ENCODE measurements at regions not wholly inside any gene's neighbourhood (a gene's known extent, or its start where the extent isn't known, plus 50 kb on each side); places are given as distances from the start of the nearest gene placed in this dataset.

DNA sequence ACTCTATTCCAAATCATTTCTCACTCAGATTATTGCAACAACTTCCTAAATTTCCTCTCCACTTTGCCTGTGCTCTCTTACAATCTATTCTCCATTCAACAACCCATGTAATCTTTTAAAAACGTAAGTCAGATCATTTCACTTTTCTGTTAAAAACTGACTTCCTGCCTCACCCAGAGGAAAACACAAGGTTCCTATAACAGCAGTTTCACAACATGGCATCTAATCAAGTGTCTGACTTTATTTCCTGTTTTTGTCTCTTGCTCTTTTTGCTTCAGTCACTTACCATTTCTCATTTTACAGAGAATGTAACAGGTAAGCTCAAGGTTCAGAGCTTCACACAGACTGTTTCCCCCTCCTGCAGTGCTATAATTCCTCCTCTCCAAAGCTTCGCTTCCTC, 560.7 kb downstream of the LRRIQ3 start:
- Mint-ChIP-seq H3K27ac (no peak overlapping the region), H3K4me1 (ENCODE audit: low read depth) (no peaks in the 10 kb centered on the region), H3K9me3 (peaks cover 12% of the 10 kb centered on the region), H3K36me3 (ENCODE audit: low read depth) (no peaks in the 10 kb centered on the region), H3K4me3 (no peak overlapping the region), H3K27me3 (ENCODE audit: low read depth) (no peaks in the 10 kb centered on the region)
- DNase-seq (ENCODE audit: low spot score): no peak

DNA sequence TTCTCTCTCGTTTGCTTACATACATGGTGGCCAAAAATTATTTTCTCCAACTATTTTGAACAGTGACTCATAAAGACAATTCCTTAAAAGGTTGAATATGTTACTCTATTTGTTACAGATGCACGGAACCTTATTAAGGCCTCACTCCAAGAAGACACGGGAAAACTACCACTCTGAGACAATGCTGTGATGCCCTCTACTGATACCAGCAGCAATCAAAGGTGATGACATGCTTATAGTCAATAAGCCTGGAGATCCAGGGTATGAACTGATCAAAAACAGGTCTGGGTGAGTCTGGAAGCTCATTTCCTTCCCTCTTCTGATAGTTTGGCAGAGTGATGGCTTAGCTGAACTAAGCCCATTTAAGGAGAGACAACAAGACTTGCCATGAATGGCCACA, 563.0 kb downstream of the LRRIQ3 start:
- peaks cover 13% of the 10 kb centered on the region for H3K9me3 Mint-ChIP-seq
- H3K27ac Mint-ChIP-seq: no peak overlapping the region

DNA sequence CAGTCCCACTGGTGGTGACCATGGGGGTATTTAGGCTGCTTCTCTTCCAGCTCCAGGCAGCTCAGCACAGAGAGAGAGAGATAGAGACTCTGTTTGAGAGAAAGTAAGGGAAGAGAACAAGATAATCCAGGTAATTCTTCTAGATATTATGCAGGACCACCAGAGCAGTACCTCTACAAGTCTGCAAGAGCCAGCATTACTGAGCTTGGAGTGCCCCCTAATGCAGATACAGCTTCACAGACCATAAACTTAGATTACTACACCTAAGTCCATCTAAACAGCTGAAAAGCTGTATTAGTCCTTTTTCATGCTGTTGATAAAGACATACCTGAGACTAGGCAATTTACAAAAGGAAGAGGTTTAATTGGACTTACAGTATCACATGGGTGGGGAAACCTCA, 570.3 kb downstream of the LRRIQ3 start:
- no peak overlapping the region for H3K4me3 Mint-ChIP-seq
- peaks cover 10% of the 10 kb centered on the region for H3K9me3 Mint-ChIP-seq
- H3K36me3 Mint-ChIP-seq (ENCODE audit: low read depth): no peaks in the 10 kb centered on the region
- DNase-seq (ENCODE audit: low spot score): no peak
- no peaks in the 10 kb centered on the region for H3K27me3 Mint-ChIP-seq (ENCODE audit: low read depth)
- no peaks in the 10 kb centered on the region for H3K4me1 Mint-ChIP-seq (ENCODE audit: low read depth)
- no peak overlapping the region for H3K27ac Mint-ChIP-seq

More for the DNA sequence above, 563.0 kb downstream of the LRRIQ3 start:
- Mint-ChIP-seq H3K4me3 (no peak overlapping the region), H3K36me3 (ENCODE audit: low read depth) (no peaks in the 10 kb centered on the region), H3K27me3 (ENCODE audit: low read depth) (no peaks in the 10 kb centered on the region), H3K4me1 (ENCODE audit: low read depth) (no peaks in the 10 kb centered on the region)
- DNase-seq (ENCODE audit: low spot score): no peak

- no peaks in the 10 kb centered on the region for H3K4me1 Mint-ChIP-seq (ENCODE audit: low read depth)
- H3K4me3 Mint-ChIP-seq: no peak overlapping the region
- no peak overlapping the region for H3K27ac Mint-ChIP-seq
- no peaks in the 10 kb centered on the region for H3K36me3 Mint-ChIP-seq (ENCODE audit: low read depth)
- no peaks in the 10 kb centered on the region for H3K27me3 Mint-ChIP-seq (ENCODE audit: low read depth)
- H3K9me3 Mint-ChIP-seq: peaks cover 7% of the 10 kb centered on the region
- DNase-seq (ENCODE audit: low spot score): no peak
Observed at GRCh38 chr1:73626326-73626725, 571.6 kb downstream of the LRRIQ3 start.

DNA sequence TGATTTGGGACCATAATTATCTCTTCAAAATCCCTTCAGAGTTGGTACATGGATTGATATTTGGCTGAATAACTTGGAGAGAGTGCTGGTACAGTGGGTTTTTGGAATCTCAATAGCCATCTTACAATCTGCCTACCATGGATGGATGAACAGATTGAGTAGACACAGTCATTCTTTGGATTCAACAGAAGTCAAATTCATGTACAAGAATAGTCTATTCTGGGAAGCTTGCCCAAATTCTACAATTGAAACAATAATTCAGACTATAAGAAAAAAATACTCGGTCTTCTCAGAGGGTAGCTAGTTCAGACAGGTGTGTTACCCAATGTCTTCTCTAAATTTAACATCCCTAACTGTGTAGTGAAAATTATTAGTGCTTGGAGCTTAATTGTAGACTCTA, 574.0 kb downstream of the LRRIQ3 start:
- no peak overlapping the region for H3K27ac Mint-ChIP-seq
- peaks cover 6% of the 10 kb centered on the region for H3K9me3 Mint-ChIP-seq
- no peaks in the 10 kb centered on the region for H3K27me3 Mint-ChIP-seq (ENCODE audit: low read depth)
- no peak for DNase-seq (ENCODE audit: low spot score)
- H3K36me3 Mint-ChIP-seq (ENCODE audit: low read depth): no peaks in the 10 kb centered on the region
- H3K4me3 Mint-ChIP-seq: no peak overlapping the region
- no peaks in the 10 kb centered on the region for H3K4me1 Mint-ChIP-seq (ENCODE audit: low read depth)

- no peak for DNase-seq (ENCODE audit: low spot score)
- Mint-ChIP-seq H3K9me3 (peaks cover 27% of the 10 kb centered on the region), H3K27me3 (ENCODE audit: low read depth) (no peaks in the 10 kb centered on the region), H3K27ac (no peak overlapping the region), H3K4me3 (no peak overlapping the region), H3K36me3 (ENCODE audit: low read depth) (no peaks in the 10 kb centered on the region), H3K4me1 (ENCODE audit: low read depth) (no peaks in the 10 kb centered on the region)
Observed at GRCh38 chr1:73617145-73617544, 580.8 kb downstream of the LRRIQ3 start.

DNA sequence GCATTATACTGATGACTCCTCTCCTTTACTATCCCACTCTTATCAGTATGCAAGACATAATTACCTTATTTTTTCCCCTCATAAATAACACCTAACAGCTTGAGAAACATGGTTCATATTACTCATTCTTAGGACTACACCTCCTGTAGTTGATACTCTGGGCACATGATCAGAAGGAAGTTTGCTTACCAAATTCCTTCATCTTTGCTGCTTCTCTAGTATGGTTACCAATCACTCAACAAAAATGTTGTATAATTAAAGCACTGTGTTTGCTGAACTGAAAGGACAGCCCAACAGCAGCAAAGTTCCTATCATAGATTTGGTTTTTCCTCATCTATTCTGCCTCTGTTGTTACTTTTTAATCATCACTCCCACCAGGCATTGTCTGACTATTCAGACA, 586.3 kb downstream of the LRRIQ3 start:
- Mint-ChIP-seq H3K27me3 (ENCODE audit: low read depth) (no peaks in the 10 kb centered on the region), H3K27ac (no peak overlapping the region)

DNA sequence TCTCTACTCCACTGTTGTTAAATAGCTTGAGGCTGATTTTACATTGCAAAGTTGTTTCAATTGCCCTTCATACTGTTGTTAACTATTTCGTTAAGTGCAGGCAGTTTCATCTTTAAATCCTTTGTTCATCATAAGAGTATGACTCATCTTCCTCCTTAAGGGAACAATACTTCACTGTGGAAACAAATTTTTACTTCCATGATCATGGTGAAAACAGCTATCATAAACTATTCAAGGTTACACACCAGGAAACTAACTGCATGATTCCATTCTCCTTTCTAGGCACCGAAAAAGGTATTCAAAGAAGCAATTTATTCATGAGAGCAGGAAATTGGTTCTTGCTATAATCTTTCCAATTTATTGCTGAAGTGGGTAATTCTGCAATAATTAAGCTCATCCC, 593.2 kb downstream of the LRRIQ3 start:
- Mint-ChIP-seq H3K4me1 (ENCODE audit: low read depth) (no peaks in the 10 kb centered on the region), H3K9me3 (peaks cover 15% of the 10 kb centered on the region), H3K36me3 (ENCODE audit: low read depth) (no peaks in the 10 kb centered on the region), H3K27ac (no peak overlapping the region), H3K27me3 (ENCODE audit: low read depth) (no peaks in the 10 kb centered on the region), H3K4me3 (no peak overlapping the region)
- no peak for DNase-seq (ENCODE audit: low spot score)

More for the DNA sequence above, 586.3 kb downstream of the LRRIQ3 start:
- no peaks in the 10 kb centered on the region for H3K36me3 Mint-ChIP-seq (ENCODE audit: low read depth)
- H3K4me1 Mint-ChIP-seq (ENCODE audit: low read depth): no peaks in the 10 kb centered on the region
- no peak overlapping the region for H3K4me3 Mint-ChIP-seq
- H3K9me3 Mint-ChIP-seq: peaks cover 14% of the 10 kb centered on the region
- no peak for DNase-seq (ENCODE audit: low spot score)

GRCh38 chr1:73604211-73604610, 593.8 kb downstream of the LRRIQ3 start:
- DNase-seq (ENCODE audit: low spot score): no peak
- Mint-ChIP-seq H3K4me3 (no peak overlapping the region), H3K9me3 (peaks cover 15% of the 10 kb centered on the region), H3K36me3 (ENCODE audit: low read depth) (no peaks in the 10 kb centered on the region), H3K27me3 (ENCODE audit: low read depth) (no peaks in the 10 kb centered on the region), H3K27ac (no peak overlapping the region), H3K4me1 (ENCODE audit: low read depth) (no peaks in the 10 kb centered on the region)

GRCh38 chr1:73593804-73594203, 604.2 kb downstream of the LRRIQ3 start:
- no peaks in the 10 kb centered on the region for H3K27me3 Mint-ChIP-seq (ENCODE audit: low read depth)
- no peak overlapping the region for H3K27ac Mint-ChIP-seq

GRCh38 chr1:73593364-73593763, 604.6 kb downstream of the LRRIQ3 start:
- H3K36me3 Mint-ChIP-seq (ENCODE audit: low read depth): no peaks in the 10 kb centered on the region

More at GRCh38 chr1:73593804-73594203, 604.2 kb downstream of the LRRIQ3 start:
- H3K4me1 Mint-ChIP-seq (ENCODE audit: low read depth): no peaks in the 10 kb centered on the region
- no peak overlapping the region for H3K4me3 Mint-ChIP-seq
- peaks cover 5% of the 10 kb centered on the region for H3K9me3 Mint-ChIP-seq
- H3K36me3 Mint-ChIP-seq (ENCODE audit: low read depth): no peaks in the 10 kb centered on the region
- DNase-seq (ENCODE audit: low spot score): no peak

DNA sequence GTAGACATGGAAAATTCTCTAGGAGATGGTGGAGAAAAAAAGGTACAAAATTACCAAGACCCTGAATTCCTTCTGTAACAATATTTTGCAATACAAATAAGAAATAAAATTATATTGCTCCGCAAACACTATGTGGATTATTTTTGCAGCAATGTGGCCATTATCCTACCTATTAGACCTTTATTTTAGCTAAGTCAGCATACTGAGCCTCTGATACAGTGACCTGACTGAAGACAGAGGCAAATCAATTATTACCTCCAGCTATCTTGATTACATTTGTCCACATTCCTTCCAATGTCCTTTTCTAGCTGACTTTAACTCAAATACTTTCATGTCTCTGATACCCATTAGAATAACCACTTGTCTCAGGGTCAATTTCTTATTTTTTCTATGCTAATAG, 610.9 kb downstream of the LRRIQ3 start:
- DNase-seq (ENCODE audit: low spot score): no peak
- Mint-ChIP-seq H3K27me3 (ENCODE audit: low read depth) (no peaks in the 10 kb centered on the region), H3K4me1 (ENCODE audit: low read depth) (no peaks in the 10 kb centered on the region), H3K4me3 (no peak overlapping the region), H3K9me3 (peaks cover 5% of the 10 kb centered on the region), H3K27ac (no peak overlapping the region), H3K36me3 (ENCODE audit: low read depth) (no peaks in the 10 kb centered on the region)

More at GRCh38 chr1:73593364-73593763, 604.6 kb downstream of the LRRIQ3 start:
- DNase-seq (ENCODE audit: low spot score): no peak
- Mint-ChIP-seq H3K4me1 (ENCODE audit: low read depth) (no peaks in the 10 kb centered on the region), H3K27ac (no peak overlapping the region), H3K27me3 (ENCODE audit: low read depth) (no peaks in the 10 kb centered on the region), H3K9me3 (peaks cover 5% of the 10 kb centered on the region), H3K4me3 (no peak overlapping the region)

DNA sequence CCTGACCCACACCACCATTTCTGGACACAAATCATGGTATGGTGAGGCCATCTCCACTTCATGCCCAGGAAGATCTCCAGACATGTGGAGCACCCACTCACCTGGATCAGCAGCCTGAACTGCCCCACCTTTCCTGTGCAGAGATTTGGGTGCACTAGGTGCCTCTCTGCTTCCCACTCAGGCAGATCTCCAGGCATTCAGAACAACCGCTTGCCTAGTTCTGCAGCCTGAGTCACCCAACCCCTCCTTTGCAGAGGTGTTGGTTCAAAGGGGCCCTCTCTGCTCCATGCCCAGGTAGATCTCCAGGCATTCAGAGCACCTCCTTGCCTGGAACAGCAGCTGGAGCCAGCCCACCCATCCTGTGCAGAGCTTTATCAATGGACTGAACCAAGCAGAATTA, 620.8 kb downstream of the LRRIQ3 start:
- no peaks in the 10 kb centered on the region for H3K36me3 Mint-ChIP-seq (ENCODE audit: low read depth)
- no peak overlapping the region for H3K27ac Mint-ChIP-seq
- H3K27me3 Mint-ChIP-seq (ENCODE audit: low read depth): no peaks in the 10 kb centered on the region
- no peak for DNase-seq (ENCODE audit: low spot score)
- peaks cover 22% of the 10 kb centered on the region for H3K9me3 Mint-ChIP-seq
- H3K4me1 Mint-ChIP-seq (ENCODE audit: low read depth): no peaks in the 10 kb centered on the region
- H3K4me3 Mint-ChIP-seq: no peak overlapping the region

GRCh38 chr1:73576083-73576482, 621.9 kb downstream of the LRRIQ3 start:
- no peak overlapping the region for H3K4me3 Mint-ChIP-seq
- no peaks in the 10 kb centered on the region for H3K27me3 Mint-ChIP-seq (ENCODE audit: low read depth)
- no peak overlapping the region for H3K27ac Mint-ChIP-seq
- H3K9me3 Mint-ChIP-seq: peaks cover 19% of the 10 kb centered on the region
- DNase-seq (ENCODE audit: low spot score): no peak
- no peaks in the 10 kb centered on the region for H3K4me1 Mint-ChIP-seq (ENCODE audit: low read depth)
- no peaks in the 10 kb centered on the region for H3K36me3 Mint-ChIP-seq (ENCODE audit: low read depth)

DNA sequence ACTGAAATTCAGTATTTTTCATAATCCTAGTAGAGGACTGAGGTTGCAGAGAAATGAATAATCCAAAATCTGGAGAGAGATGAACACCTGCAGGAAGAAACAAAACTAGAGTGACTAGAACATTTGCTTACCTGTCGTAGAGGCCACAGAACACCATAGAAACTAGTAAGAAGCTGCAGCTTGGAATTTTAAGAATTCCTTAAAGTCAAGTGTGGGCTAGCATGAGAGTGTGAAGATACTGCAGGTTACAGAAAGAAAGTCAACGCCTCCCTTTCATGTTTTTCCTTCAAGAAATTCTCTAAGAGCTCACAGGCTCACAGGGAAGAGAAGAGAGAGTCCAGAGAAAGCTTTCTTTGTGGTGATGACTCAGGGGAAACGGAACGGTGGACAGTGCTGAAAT, 633.7 kb downstream of the LRRIQ3 start:
- Mint-ChIP-seq H3K9me3 (peaks cover 27% of the 10 kb centered on the region), H3K4me1 (ENCODE audit: low read depth) (no peaks in the 10 kb centered on the region), H3K27ac (no peak overlapping the region), H3K27me3 (ENCODE audit: low read depth) (no peaks in the 10 kb centered on the region), H3K4me3 (no peak overlapping the region), H3K36me3 (ENCODE audit: low read depth) (no peaks in the 10 kb centered on the region)
- DNase-seq (ENCODE audit: low spot score): no peak

Data from T-helper 2 cell treated with Interferon-gamma antibody and Interleukin-4, amounts not matched to agents 5 μg/mL and 100 μg/mL, for 36 hours (primary cell).